HL-60/S4 treated with retinoic acid at 250 ng/mL for 4 days and 3 days (cell line): ENCODE measurements at regions not wholly inside any gene's neighbourhood (a gene's known extent, or its start where the extent isn't known, plus 50 kb on each side); places are given as distances from the start of the nearest gene placed in this dataset.

ENCODE experiments used
- in situ Hi-C: fragments of 300-500 bp; cut with MboI; formaldehyde crosslinking; loops from 2 replicates; pipeline ENCODE4 v1.7.0; 2022; ENCODE audit warnings: low sequenced_read_pairs

- in situ Hi-C loops = no loop called here
These were observed 58.6 kb downstream of the TMEM17 start for GRCh38 chr2:62447411-62447810.

- in situ Hi-C loops = no loop called here
These were observed 59.5 kb downstream of the TMEM17 start for GRCh38 chr2:62446491-62446890.

- in situ Hi-C loops = no loop called here
These were observed 62.1 kb downstream of the TMEM17 start for GRCh38 chr2:62443886-62444285.

- in situ Hi-C loops = no loop called here
These were observed 62.5 kb downstream of the TMEM17 start for GRCh38 chr2:62443471-62443870.

GRCh38 chr2:62441824-62442223 is 64.2 kb downstream of the TMEM17 start:
- in situ Hi-C loops = no loop called here

GRCh38 chr2:62441421-62441820 is 64.6 kb downstream of the TMEM17 start:
- in situ Hi-C loops = no loop called here

- in situ Hi-C loops = no loop called here
These were observed 65.6 kb downstream of the TMEM17 start for GRCh38 chr2:62440281-62440946.

GRCh38 chr2:62439425-62439824 is 66.6 kb downstream of the TMEM17 start:
- in situ Hi-C loops = no loop called here

GRCh38 chr2:62437785-62438184 is 68.2 kb downstream of the TMEM17 start:
- in situ Hi-C loops = no loop called here

- in situ Hi-C loops = no loop called here
These were observed 70.3 kb downstream of the TMEM17 start for GRCh38 chr2:62435720-62436119.

- in situ Hi-C loops = no loop called here
These were observed 73.6 kb downstream of the TMEM17 start for GRCh38 chr2:62432407-62432806.

- in situ Hi-C loops = no loop called here
These were observed 74.5 kb downstream of the TMEM17 start for GRCh38 chr2:62431512-62431911.

- in situ Hi-C loops = no loop called here
These were observed 75.8 kb downstream of the TMEM17 start for GRCh38 chr2:62430146-62430545.

GRCh38 chr2:62427146-62427545 is 78.8 kb downstream of the TMEM17 start:
- in situ Hi-C loops = no loop called here

- in situ Hi-C loops = no loop called here
These were observed 79.7 kb downstream of the TMEM17 start for GRCh38 chr2:62426154-62426912.

GRCh38 chr2:62425684-62426083 is 80.3 kb downstream of the TMEM17 start:
- in situ Hi-C loops = no loop called here

- in situ Hi-C loops = no loop called here
These were observed 81.1 kb downstream of the TMEM17 start for GRCh38 chr2:62424899-62425298.

GRCh38 chr2:62423883-62424458 is 82.0 kb downstream of the TMEM17 start:
- in situ Hi-C loops = no loop called here

GRCh38 chr2:62423235-62423634 is 82.8 kb downstream of the TMEM17 start:
- in situ Hi-C loops = no loop called here

GRCh38 chr2:62415518-62415917 is 90.5 kb downstream of the TMEM17 start:
- in situ Hi-C loops = loop anchor here (10.0 kb wide), 1 partner anchor 431 kb away; no protein-coding TSS in a partner anchor

- in situ Hi-C loops = loop anchor here (10.0 kb wide), 1 partner anchor 430 kb away; no protein-coding TSS in a partner anchor
These were observed 91.0 kb downstream of the TMEM17 start for GRCh38 chr2:62415019-62415431.

GRCh38 chr2:62413116-62413663 is 92.8 kb downstream of the TMEM17 start:
- in situ Hi-C loops = loop anchor here (10.0 kb wide), 1 partner anchor 428 kb away; no protein-coding TSS in a partner anchor
